ENCODE measurements at regions not wholly inside any gene's neighbourhood (a gene's known extent, or its start where the extent isn't known, plus 50 kb on each side); places are given as distances from the start of the nearest gene placed in this dataset.
A peak's percentile ranks its signal among the peaks of the same experiment; 100 is the strongest.

- POLR2A ChIA-PET, result no interaction called here
- CTCF ChIA-PET, result no interaction called here
- H3K27me3 ChIP-seq (ENCODE audit: control insufficient read depth, insufficient read depth, low read length), result no peaks in the 10 kb centered on the region
- H3K36me3 ChIP-seq (ENCODE audit: control insufficient read depth, insufficient read depth, low read length), result no peaks in the 10 kb centered on the region
- no peak for DNase-seq (ENCODE audit: low read depth)
- TF ChIP-seq, protein P1, sequence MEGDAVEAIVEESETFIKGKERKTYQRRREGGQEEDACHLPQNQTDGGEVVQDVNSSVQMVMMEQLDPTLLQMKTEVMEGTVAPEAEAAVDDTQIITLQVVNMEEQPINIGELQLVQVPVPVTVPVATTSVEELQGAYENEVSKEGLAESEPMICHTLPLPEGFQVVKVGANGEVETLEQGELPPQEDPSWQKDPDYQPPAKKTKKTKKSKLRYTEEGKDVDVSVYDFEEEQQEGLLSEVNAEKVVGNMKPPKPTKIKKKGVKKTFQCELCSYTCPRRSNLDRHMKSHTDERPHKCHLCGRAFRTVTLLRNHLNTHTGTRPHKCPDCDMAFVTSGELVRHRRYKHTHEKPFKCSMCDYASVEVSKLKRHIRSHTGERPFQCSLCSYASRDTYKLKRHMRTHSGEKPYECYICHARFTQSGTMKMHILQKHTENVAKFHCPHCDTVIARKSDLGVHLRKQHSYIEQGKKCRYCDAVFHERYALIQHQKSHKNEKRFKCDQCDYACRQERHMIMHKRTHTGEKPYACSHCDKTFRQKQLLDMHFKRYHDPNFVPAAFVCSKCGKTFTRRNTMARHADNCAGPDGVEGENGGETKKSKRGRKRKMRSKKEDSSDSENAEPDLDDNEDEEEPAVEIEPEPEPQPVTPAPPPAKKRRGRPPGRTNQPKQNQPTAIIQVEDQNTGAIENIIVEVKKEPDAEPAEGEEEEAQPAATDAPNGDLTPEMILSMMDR (IDR thresholded peaks at IDR 0.05; ENCODE audit: insufficient read depth, low read depth, low read length), result no peak
- no peak overlapping the region for H3K4me3 ChIP-seq (ENCODE audit: low read depth, low read length)
These were observed 400.7 kb downstream of the NUAK1 start for GRCh38 chr12:105738051-105738450.

GRCh38 chr12:105740369-105740768 is 398.4 kb downstream of the NUAK1 start:
- Histone ChIP-seq H3K27me3 (ENCODE audit: control insufficient read depth, insufficient read depth, low read length) (no peaks in the 10 kb centered on the region), H3K36me3 (ENCODE audit: control insufficient read depth, insufficient read depth, low read length) (no peaks in the 10 kb centered on the region), H3K4me3 (ENCODE audit: low read depth, low read length) (no peak overlapping the region)
- CTCF ChIA-PET, result interaction anchor here (2.4 kb wide), 1 partner anchor 10 kb away, joined by 6 read pairs; no protein-coding TSS in a partner anchor
- POLR2A ChIA-PET, result interaction anchor here (0.6 kb wide), 1 partner anchor 15 kb away, joined by 3 read pairs; no protein-coding TSS in a partner anchor
- TF ChIP-seq, protein P1 (IDR thresholded peaks at IDR 0.05; ENCODE audit: insufficient read depth, low read depth, low read length), result no peak
- no peak for DNase-seq (ENCODE audit: low read depth)

DNA sequence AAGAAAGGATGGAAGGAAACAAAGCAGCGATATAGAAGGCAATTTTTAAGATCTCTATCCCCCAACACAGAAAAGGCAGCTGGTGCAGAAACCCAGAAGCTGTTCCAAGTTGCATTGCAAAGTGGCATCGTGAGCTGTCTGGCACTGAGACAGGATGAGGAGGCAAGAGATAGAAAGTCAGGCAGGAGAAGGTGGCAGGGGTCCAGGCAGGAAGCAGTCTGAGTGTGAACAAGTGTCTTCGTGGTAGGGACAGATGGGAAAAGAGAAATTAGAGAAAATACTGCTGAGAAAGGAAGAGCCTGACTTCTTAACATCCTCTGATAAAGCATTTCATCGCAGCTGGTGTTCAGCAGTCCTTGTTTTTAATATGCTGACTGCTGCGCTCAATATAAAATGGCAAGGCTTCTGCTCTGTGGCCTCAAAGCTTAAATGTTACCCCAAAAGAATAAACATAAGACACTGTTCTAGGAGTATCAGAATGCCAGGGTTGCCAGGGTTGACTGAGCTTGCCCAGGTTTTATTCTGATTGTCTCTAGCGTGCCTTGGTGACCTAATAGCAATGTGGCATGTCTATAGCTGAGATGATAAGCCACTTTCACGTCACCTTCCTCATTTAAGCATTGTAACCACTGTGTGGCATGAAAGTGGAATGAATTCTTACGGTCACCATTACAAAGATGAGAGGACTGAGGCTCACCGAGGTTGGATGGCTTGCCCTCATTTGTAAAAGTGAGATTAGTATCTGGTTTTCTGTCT is 397.6 kb downstream of the NUAK1 start:
- TF ChIP-seq, protein P1 (IDR thresholded peaks at IDR 0.05; ENCODE audit: insufficient read depth, low read depth, low read length), result no peak
- Histone ChIP-seq H3K4me3 (ENCODE audit: low read depth, low read length) (no peak overlapping the region), H3K36me3 (ENCODE audit: control insufficient read depth, insufficient read depth, low read length) (no peaks in the 10 kb centered on the region), H3K27me3 (ENCODE audit: control insufficient read depth, insufficient read depth, low read length) (no peaks in the 10 kb centered on the region)
- ChIA-PET POLR2A (no interaction called here), CTCF (interaction anchor here (0.9 to 2.4 kb wide), 3 partner anchors 10 to 19 kb away, joined by 3 to 6 read pairs (median 3); no protein-coding TSS in a partner anchor)
- no peak for DNase-seq (ENCODE audit: low read depth)

- TF ChIP-seq, protein P1 (IDR thresholded peaks at IDR 0.05; ENCODE audit: insufficient read depth, low read depth, low read length), result no peak
- Histone ChIP-seq H3K4me3 (ENCODE audit: low read depth, low read length) (no peak overlapping the region), H3K36me3 (ENCODE audit: control insufficient read depth, insufficient read depth, low read length) (no peaks in the 10 kb centered on the region), H3K27me3 (ENCODE audit: control insufficient read depth, insufficient read depth, low read length) (no peaks in the 10 kb centered on the region)
- ChIA-PET CTCF (interaction anchor here (0.7 to 1.2 kb wide), 4 partner anchors 11 to 28 kb away, joined by 3 read pairs; no protein-coding TSS in a partner anchor), POLR2A (no interaction called here)
- DNase-seq (ENCODE audit: low read depth), result peak; percentile 69
These were observed 396.8 kb downstream of the NUAK1 start for GRCh38 chr12:105741786-105742566.

GRCh38 chr12:105742567-105742874 is 396.2 kb downstream of the NUAK1 start:
- TF ChIP-seq, protein P1 (IDR thresholded peaks at IDR 0.05; ENCODE audit: insufficient read depth, low read depth, low read length), result no peak
- Histone ChIP-seq H3K36me3 (ENCODE audit: control insufficient read depth, insufficient read depth, low read length) (no peaks in the 10 kb centered on the region), H3K27me3 (ENCODE audit: control insufficient read depth, insufficient read depth, low read length) (no peaks in the 10 kb centered on the region), H3K4me3 (ENCODE audit: low read depth, low read length) (no peak overlapping the region)
- ChIA-PET CTCF (interaction anchor here (1.1 kb wide), 1 partner anchor 15 kb away, joined by 3 read pairs; no protein-coding TSS in a partner anchor), POLR2A (no interaction called here)
- DNase-seq (ENCODE audit: low read depth), result no peak
